ENCODE measurements at regions not wholly inside any gene's neighbourhood (a gene's known extent, or its start where the extent isn't known, plus 50 kb on each side); places are given as distances from the start of the nearest gene placed in this dataset.
A peak's percentile ranks its signal among the peaks of the same experiment; 100 is the strongest.
"Not testable (repeated sequence)": the region's sequence is repeated elsewhere in the genome, so short reads cannot be mapped to it uniquely, and the experiment has no call there.

GRCh38 chr10:38603681-38604080 is 509.5 kb downstream of the ZNF37A start:
- not testable (repeated sequence) for H3K27ac ChIP-seq (ENCODE audit: low read depth); H3K27me3 ChIP-seq (ENCODE audit: insufficient read depth); ATAC-seq; H3K4me3 Mint-ChIP-seq; H3K9me2 ChIP-seq (ENCODE audit: insufficient read depth); H3K4me3 ChIP-seq; H3K27ac Mint-ChIP-seq; H3K4me1 Mint-ChIP-seq; DNase-seq (ENCODE audit: low spot score); H4K20me1 ChIP-seq (replicated peaks; ENCODE audit: insufficient read depth); H3F3A ChIP-seq (replicated peaks; ENCODE audit: low read depth); H3K27me3 Mint-ChIP-seq (ENCODE audit: insufficient read depth, low read depth, poor library complexity); H3K4me1 ChIP-seq (ENCODE audit: insufficient read depth); H3K79me2 ChIP-seq (replicated peaks; ENCODE audit: insufficient read depth); H3K36me3 ChIP-seq (ENCODE audit: insufficient read depth); H2AFZ ChIP-seq; H3K4me2 ChIP-seq
- H3K9me3 Mint-ChIP-seq, result peaks cover 87% of the 10 kb centered on the region
- H3K36me3 Mint-ChIP-seq (ENCODE audit: low read depth), result peaks cover 35% of the 10 kb centered on the region

- not testable (repeated sequence) for H3K27me3 Mint-ChIP-seq (ENCODE audit: insufficient read depth, low read depth, poor library complexity); H3K36me3 ChIP-seq (ENCODE audit: insufficient read depth); H3K79me2 ChIP-seq (replicated peaks; ENCODE audit: insufficient read depth); H2AFZ ChIP-seq; ATAC-seq; H4K20me1 ChIP-seq (replicated peaks; ENCODE audit: insufficient read depth); H3K4me1 ChIP-seq (ENCODE audit: insufficient read depth); H3F3A ChIP-seq (replicated peaks; ENCODE audit: low read depth); H3K27ac Mint-ChIP-seq; H3K4me2 ChIP-seq; H3K9me2 ChIP-seq (ENCODE audit: insufficient read depth); H3K4me3 Mint-ChIP-seq; DNase-seq (ENCODE audit: low spot score); H3K27ac ChIP-seq (ENCODE audit: low read depth); H3K4me3 ChIP-seq; H3K4me1 Mint-ChIP-seq; H3K27me3 ChIP-seq (ENCODE audit: insufficient read depth)
- Mint-ChIP-seq H3K9me3 (peaks cover 88% of the 10 kb centered on the region), H3K36me3 (ENCODE audit: low read depth) (peaks cover 35% of the 10 kb centered on the region)
Observed at GRCh38 chr10:38604477-38604876, 510.3 kb downstream of the ZNF37A start.

GRCh38 chr10:38605153-38605661 is 511.1 kb downstream of the ZNF37A start:
- Histone ChIP-seq H3K4me3 (no peak overlapping the region), H3K36me3 (ENCODE audit: insufficient read depth) (no peaks in the 10 kb centered on the region), H2AFZ (no peak overlapping the region), H3K9me2 (ENCODE audit: insufficient read depth) (no peaks in the 10 kb centered on the region), H3K79me2 (replicated peaks; ENCODE audit: insufficient read depth) (no peaks in the 10 kb centered on the region), H3K27ac (ENCODE audit: low read depth) (no peak overlapping the region), H3K4me1 (ENCODE audit: insufficient read depth) (no peaks in the 10 kb centered on the region), H4K20me1 (replicated peaks; ENCODE audit: insufficient read depth) (no peaks in the 10 kb centered on the region), H3K27me3 (ENCODE audit: insufficient read depth) (no peaks in the 10 kb centered on the region), H3F3A (replicated peaks; ENCODE audit: low read depth) (no peaks in the 10 kb centered on the region), H3K4me2 (no peak overlapping the region)
- H3K4me3 Mint-ChIP-seq, result no peak overlapping the region
- ATAC-seq (no peak), DNase-seq (ENCODE audit: low spot score) (peak; percentile 0)
- peaks cover 4% of the 10 kb centered on the region for H3K27me3 Mint-ChIP-seq (ENCODE audit: insufficient read depth, low read depth, poor library complexity)
- H3K4me1 Mint-ChIP-seq, result no peaks in the 10 kb centered on the region
- peaks cover 87% of the 10 kb centered on the region for H3K9me3 Mint-ChIP-seq
- peaks cover 31% of the 10 kb centered on the region for H3K36me3 Mint-ChIP-seq (ENCODE audit: low read depth)
- no peak overlapping the region for H3K27ac Mint-ChIP-seq
- TF ChIP-seq REST (IDR thresholded peaks at IDR 0.05; ENCODE audit: unreplicated experiment) (no peak), POLR2AphosphoS5 (IDR thresholded peaks at IDR 0.05; ENCODE audit: low read depth) (no peak), ZNF462 (CRISPR knock-in tag; IDR thresholded peaks at IDR 0.05) (no peak), CTCF (conservative IDR thresholded peaks at IDR 0.05; ENCODE audit: low read depth in 2 of 2) (no peak), ZNF331 (CRISPR knock-in tag; IDR thresholded peaks at IDR 0.05; ENCODE audit: low read depth) (no peak)
